Omental fat pad (tissue), 3 donors: ENCODE measurements at regions not wholly inside any gene's neighbourhood (a gene's known extent, or its start where the extent isn't known, plus 50 kb on each side); places are given as distances from the start of the nearest gene placed in this dataset.

Experiments used
- ATAC-seq: fragments of 150-250 bp; one replicate; pipeline ENCODE4 v1.9.1; 2016; ENCODE audit warnings: mild to moderate bottlenecking, moderate library complexity; ENCODE audit not compliant: low FRiP score
- DNase-seq: peaks from one replicate; pipeline ENCODE4 v3.0.0-alpha.2; 2019; ENCODE audit warnings: low spot score
- TF ChIP-seq, protein P1 (sequence below), 3 donors: fragments of 450-650 bp; IDR thresholded peaks; one replicate each; pipeline ENCODE4 v1.5.1; 2016 to 2017; ENCODE audit warnings: antibody characterized with exemption in 3 of 3, mild to moderate bottlenecking in 3 of 3, moderate library complexity in 2 of 3

DNA sequence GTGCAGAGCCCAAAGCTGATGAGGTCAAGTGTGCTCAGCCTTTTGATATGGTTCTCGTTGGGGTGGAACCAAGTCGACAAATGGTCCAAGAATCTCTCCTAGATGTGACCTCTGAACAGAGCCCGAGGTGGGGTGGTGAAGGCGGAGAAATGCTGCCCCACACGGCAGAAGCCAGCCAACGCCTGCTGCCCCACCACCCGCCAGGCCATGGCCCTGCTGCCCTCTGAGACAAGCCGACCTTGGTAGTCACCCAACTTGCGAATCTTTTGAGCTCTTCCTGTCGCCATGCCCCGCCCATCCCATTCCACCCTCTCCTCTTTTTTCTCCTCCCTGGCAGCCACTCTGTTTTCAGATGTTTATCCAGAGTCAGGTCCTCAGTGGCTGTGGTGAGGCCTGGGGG lies 91.5 kb upstream of the EGFLAM start:
- TF ChIP-seq, protein P1, sequence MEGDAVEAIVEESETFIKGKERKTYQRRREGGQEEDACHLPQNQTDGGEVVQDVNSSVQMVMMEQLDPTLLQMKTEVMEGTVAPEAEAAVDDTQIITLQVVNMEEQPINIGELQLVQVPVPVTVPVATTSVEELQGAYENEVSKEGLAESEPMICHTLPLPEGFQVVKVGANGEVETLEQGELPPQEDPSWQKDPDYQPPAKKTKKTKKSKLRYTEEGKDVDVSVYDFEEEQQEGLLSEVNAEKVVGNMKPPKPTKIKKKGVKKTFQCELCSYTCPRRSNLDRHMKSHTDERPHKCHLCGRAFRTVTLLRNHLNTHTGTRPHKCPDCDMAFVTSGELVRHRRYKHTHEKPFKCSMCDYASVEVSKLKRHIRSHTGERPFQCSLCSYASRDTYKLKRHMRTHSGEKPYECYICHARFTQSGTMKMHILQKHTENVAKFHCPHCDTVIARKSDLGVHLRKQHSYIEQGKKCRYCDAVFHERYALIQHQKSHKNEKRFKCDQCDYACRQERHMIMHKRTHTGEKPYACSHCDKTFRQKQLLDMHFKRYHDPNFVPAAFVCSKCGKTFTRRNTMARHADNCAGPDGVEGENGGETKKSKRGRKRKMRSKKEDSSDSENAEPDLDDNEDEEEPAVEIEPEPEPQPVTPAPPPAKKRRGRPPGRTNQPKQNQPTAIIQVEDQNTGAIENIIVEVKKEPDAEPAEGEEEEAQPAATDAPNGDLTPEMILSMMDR (IDR thresholded peaks at IDR 0.05) = no peak
- no peak for ATAC-seq
- no peak for DNase-seq

DNA sequence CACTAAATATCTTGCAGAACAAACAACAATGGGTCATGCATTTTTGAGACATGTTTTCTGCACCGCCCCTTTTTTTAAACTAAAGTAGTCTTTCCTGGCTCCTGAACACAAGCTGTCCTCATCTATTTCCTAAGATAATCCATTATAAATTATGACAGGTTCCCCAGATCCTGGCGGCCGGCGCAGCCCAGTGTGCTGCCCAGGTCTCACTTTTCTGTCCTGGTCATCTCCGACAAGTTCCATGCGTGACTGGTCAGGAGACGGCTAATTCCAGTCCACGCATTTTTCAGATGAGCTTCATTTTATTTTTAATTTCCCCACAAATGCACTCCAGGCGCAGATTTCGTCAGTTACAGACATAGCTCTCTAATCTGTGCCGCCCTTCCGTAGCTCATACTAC lies 92.9 kb upstream of the EGFLAM start:
- TF ChIP-seq, protein P1 (IDR thresholded peaks at IDR 0.05) = no peak
- no peak for ATAC-seq
- no peak for DNase-seq

DNA sequence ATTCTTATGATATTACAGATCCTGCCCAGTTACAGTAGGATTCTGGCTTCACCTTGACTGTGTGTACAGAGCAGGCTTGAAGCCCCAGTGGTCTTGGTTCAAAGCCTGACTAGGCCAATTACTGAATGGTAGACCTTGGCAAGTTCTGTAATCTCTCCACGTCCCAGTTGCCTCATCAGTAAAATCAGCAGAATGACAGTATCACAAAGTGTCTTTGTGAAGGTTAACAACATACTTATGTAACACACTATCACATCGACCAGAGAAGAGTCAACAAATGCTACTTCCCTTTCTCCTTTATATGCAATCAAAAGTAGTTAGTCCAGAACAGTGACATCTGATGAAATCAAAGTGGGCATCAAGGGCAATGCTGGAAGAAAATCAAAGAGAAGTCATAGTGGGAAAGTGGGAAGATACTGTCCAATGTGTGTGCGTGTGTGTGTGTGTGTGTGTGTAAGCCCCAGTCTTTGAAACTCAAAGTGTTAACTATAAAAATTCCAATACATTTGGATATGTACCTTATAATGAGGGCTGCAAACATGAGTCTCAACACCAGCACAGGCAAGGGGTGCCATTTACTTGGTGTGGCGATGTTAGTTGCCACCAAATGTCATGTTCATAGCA lies 93.5 kb upstream of the EGFLAM start:
- ATAC-seq = no peak
- no peak for DNase-seq
- TF ChIP-seq, protein P1 (IDR thresholded peaks at IDR 0.05) = no peak

DNA sequence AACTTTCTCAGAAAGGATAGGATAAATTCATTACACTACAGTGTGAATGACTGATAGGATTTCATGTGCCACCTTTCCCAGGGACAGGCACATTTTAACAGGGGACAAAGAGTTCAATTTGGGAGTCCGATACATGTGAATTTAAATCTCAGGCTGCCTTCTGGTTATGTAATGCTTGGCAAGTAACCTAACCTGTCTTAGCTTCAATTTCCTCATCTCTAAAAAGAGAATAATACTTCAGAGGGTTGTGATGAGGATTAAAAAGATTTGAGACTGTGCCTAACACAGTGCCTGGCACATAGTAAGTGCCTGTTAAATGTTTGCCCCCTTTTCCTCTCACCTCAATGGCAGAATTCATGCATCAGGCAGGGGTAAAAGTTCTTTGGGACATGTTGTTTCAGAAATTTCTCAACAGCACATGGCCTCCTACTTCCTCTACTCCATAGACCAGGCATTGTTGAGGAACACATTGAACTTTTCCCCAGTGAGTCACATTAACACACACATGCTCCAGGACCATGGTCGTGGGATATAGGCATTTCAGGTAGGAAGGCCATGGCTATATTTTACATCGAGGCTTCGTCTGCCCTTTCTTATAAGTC lies 94.6 kb upstream of the EGFLAM start:
- DNase-seq (no peak), ATAC-seq (no peak)
- TF ChIP-seq, protein P1 (IDR thresholded peaks at IDR 0.05) = no peak

DNA sequence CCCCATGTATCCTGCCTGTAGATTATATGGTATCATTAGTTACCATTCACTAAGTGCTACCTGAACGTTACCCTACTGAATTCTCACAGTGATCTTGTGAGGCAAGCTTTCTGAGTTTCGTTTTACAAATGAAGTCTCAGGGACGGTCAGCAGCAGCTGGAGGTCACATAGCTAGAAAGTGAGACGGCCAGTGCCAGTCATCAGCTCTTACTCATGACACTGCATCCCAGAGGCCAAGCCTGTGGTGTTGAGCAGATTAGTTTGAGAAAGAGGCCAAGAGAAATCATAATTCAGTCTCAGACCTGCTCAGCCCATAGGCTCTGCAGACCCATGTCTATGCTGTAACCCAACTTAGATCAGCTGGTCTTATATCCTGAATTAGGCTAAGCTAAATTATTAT lies 95.7 kb upstream of the EGFLAM start:
- TF ChIP-seq, protein P1 (IDR thresholded peaks at IDR 0.05) = no peak

DNA sequence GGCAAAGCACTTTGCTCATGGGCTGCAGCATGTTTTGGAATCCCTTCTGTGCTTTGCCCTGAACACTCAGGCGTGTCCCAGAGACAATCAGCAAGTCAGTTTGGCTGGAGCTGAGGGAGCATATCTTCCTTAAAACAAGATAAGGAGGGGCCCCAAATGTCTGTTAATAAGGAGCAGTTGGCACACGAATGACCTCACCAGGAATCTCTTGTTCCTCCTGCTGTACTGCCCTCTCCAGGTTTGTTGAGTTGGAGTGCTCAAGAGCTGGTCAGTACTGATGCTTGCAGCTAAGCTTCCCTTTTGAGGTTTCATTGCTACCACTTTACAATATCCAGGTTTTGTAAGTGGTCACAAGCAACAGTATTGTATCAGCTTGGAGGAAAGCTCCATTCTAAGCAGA lies 101.3 kb upstream of the EGFLAM start:
- TF ChIP-seq, protein P1 (IDR thresholded peaks at IDR 0.05) = no peak
- ATAC-seq = no peak
- DNase-seq = no peak

More for the DNA sequence above, 95.7 kb upstream of the EGFLAM start:
- ATAC-seq = no peak
- no peak for DNase-seq

DNA sequence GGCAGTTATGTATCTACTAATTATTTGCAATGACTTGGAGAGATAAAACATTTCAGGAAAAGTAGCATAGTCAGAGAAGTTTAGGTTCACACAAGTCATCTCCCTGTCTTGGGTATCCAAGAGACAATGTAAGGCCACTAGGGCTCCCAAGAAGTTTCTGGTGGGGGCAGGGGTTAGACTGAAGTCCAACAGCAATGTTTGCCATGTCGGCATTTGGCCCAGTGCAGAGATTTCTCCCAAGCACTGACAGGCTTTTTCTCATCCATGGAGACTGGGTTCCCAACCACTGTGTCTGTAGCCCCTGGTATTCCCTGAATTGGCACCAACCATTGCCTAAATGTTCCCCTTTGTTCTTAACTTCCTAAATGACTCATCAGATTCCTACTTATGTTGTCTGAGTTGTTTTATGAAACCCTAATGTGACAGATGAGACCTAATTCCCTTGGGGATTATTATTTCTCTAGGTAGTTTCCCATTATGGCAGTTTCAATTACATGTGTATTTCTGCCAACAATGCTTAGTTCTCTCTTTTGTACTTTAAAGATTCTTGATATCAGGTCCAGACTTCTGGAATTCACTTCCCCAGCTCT lies 103.6 kb upstream of the EGFLAM start:
- TF ChIP-seq, protein P1 (IDR thresholded peaks at IDR 0.05) = no peak

More for the DNA sequence above, 103.6 kb upstream of the EGFLAM start:
- ATAC-seq (no peak), DNase-seq (no peak)
